Astrocyte (in vitro differentiated cells and primary cell): ENCODE measurements at regions not wholly inside any gene's neighbourhood (a gene's known extent, or its start where the extent isn't known, plus 50 kb on each side); places are given as distances from the start of the nearest gene placed in this dataset.

ENCODE experiments used
- DNase-seq: peaks from one replicate; pipeline ENCODE4 v3.0.0-alpha.2; 2010; ENCODE audit warnings: low read depth
- FAIRE-seq: peaks from 2 replicates; lab custom pipeline; 2011; peaks lifted over from hg19 to GRCh38; lab: Jason Lieb, UNC
- H2AFZ ChIP-seq: 2 replicates; pipeline ENCODE4 v1.6.0; 2012; ENCODE audit warnings: low read depth, low read length, inconsistent platforms
- H3K27ac ChIP-seq: 2 replicates; pipeline ENCODE4 v1.5.1; 2011; ENCODE audit warnings: low read depth, low read length, inconsistent platforms
- H3K27me3 ChIP-seq: 2 replicates; pipeline ENCODE4 v1.6.0; 2011; ENCODE audit warnings: low read length, inconsistent platforms; ENCODE audit not compliant: insufficient read depth
- H3K36me3 ChIP-seq: 2 replicates; pipeline ENCODE4 v1.5.1; 2011; ENCODE audit warnings: low read length, inconsistent platforms; ENCODE audit not compliant: insufficient read depth
- H3K4me1 ChIP-seq: 2 replicates; pipeline ENCODE4 v1.5.1; 2011; ENCODE audit warnings: low read length, inconsistent platforms; ENCODE audit not compliant: insufficient read depth
- H3K4me2 ChIP-seq: 2 replicates; pipeline ENCODE4 v1.6.0; 2012; ENCODE audit warnings: low read length, inconsistent platforms
- H3K4me3 ChIP-seq: 2 replicates; pipeline ENCODE4 v1.5.1; 2011; ENCODE audit warnings: low read depth, mild to moderate bottlenecking, low read length, inconsistent platforms; ENCODE audit not compliant: insufficient read depth
- H3K79me2 ChIP-seq: 2 replicates; pipeline ENCODE4 v1.6.0; 2012; ENCODE audit warnings: mild to moderate bottlenecking, low read length, inconsistent platforms; ENCODE audit not compliant: insufficient read depth
- H3K9ac ChIP-seq: 2 replicates; pipeline ENCODE4 v1.6.0; 2012; ENCODE audit warnings: mild to moderate bottlenecking, low read length, inconsistent platforms
- H3K9me3 ChIP-seq: 2 replicates; pipeline ENCODE4 v1.5.1; 2012; ENCODE audit warnings: low read depth, mild to moderate bottlenecking, low read length, inconsistent platforms; ENCODE audit not compliant: insufficient read depth
- H4K20me1 ChIP-seq: 2 replicates; pipeline ENCODE4 v1.6.0; 2012; ENCODE audit warnings: low read length, inconsistent platforms; ENCODE audit not compliant: insufficient read depth
- H3K27ac Mint-ChIP-seq: one replicate; pipeline ENCODE4 v1.8.0; 2021; ENCODE audit warnings: mild to moderate bottlenecking, mixed read lengths; ENCODE audit not compliant: unreplicated experiment
- H3K27me3 Mint-ChIP-seq: one replicate; pipeline ENCODE4 v1.8.0; 2021; ENCODE audit warnings: low read depth, mixed read lengths; ENCODE audit not compliant: unreplicated experiment
- H3K36me3 Mint-ChIP-seq: one replicate; pipeline ENCODE4 v1.8.0; 2021; ENCODE audit warnings: low read depth, mixed read lengths; ENCODE audit not compliant: unreplicated experiment
- H3K4me1 Mint-ChIP-seq: one replicate; pipeline ENCODE4 v1.8.0; 2021; ENCODE audit warnings: low read depth, mixed read lengths; ENCODE audit not compliant: unreplicated experiment
- H3K4me3 Mint-ChIP-seq: one replicate; pipeline ENCODE4 v1.8.0; 2021; ENCODE audit warnings: mild to moderate bottlenecking, moderate library complexity, mixed read lengths; ENCODE audit not compliant: unreplicated experiment
- H3K9me3 Mint-ChIP-seq: one replicate; pipeline ENCODE4 v1.8.0; 2021; ENCODE audit warnings: mild to moderate bottlenecking, mixed read lengths; ENCODE audit not compliant: unreplicated experiment
- CTCF ChIP-seq: IDR thresholded peaks from 2 replicates; pipeline ENCODE4 v1.5.1; 2011; ENCODE audit warnings: low read depth, mild to moderate bottlenecking, inconsistent platforms, low read length, moderate library complexity; ENCODE audit not compliant: insufficient read depth
- EZH2 ChIP-seq: IDR thresholded peaks from 2 replicates; pipeline ENCODE4 v1.6.1; 2012; ENCODE audit warnings: mild to moderate bottlenecking, low read length, inconsistent platforms; ENCODE audit not compliant: insufficient read depth

- H4K20me1 ChIP-seq, result no peaks in the 10 kb centered on the region
- FAIRE-seq, result no peak
Observed at GRCh38 chr16:5551909-5552308, 454.3 kb upstream of the EEF2KMT start.

GRCh38 chr16:5549802-5550201, 452.2 kb upstream of the EEF2KMT start:
- H3K9me3 Mint-ChIP-seq, result peaks cover 5% of the 10 kb centered on the region
- H3K79me2 ChIP-seq, result no peaks in the 10 kb centered on the region
- FAIRE-seq (peak; percentile 49), DNase-seq (no peak)
- H2AFZ ChIP-seq, result no peak overlapping the region
- H3K27me3 Mint-ChIP-seq, result no peaks in the 10 kb centered on the region
- peaks cover 5% of the 10 kb centered on the region for H3K4me1 Mint-ChIP-seq
- no peak overlapping the region for H3K9ac ChIP-seq
- H3K36me3 Mint-ChIP-seq, result no peaks in the 10 kb centered on the region
- H3K36me3 ChIP-seq, result no peaks in the 10 kb centered on the region
- peaks cover 3% of the 10 kb centered on the region for H3K9me3 ChIP-seq
- no peaks in the 10 kb centered on the region for H4K20me1 ChIP-seq
- no peak overlapping the region for H3K27ac ChIP-seq
- H3K27ac Mint-ChIP-seq, result no peak overlapping the region
- H3K4me3 Mint-ChIP-seq, result no peak overlapping the region
- TF ChIP-seq EZH2, result no peak
- no peak for TF ChIP-seq CTCF
- no peak overlapping the region for H3K4me3 ChIP-seq
- no peaks in the 10 kb centered on the region for H3K27me3 ChIP-seq
- no peak overlapping the region for H3K4me2 ChIP-seq
- no peaks in the 10 kb centered on the region for H3K4me1 ChIP-seq

More at GRCh38 chr16:5551909-5552308, 454.3 kb upstream of the EEF2KMT start:
- Histone ChIP-seq H3K4me1 (no peaks in the 10 kb centered on the region), H3K9me3 (peaks cover 3% of the 10 kb centered on the region), H3K27ac (peak overlapping the region; percentile 31), H3K4me2 (no peak overlapping the region), H2AFZ (no peak overlapping the region), H3K36me3 (no peaks in the 10 kb centered on the region), H3K4me3 (no peak overlapping the region), H3K9ac (no peak overlapping the region), H3K79me2 (no peaks in the 10 kb centered on the region), H3K27me3 (no peaks in the 10 kb centered on the region)
- H3K27me3 Mint-ChIP-seq, result no peaks in the 10 kb centered on the region
- TF ChIP-seq CTCF (no peak), EZH2 (no peak)
- H3K27ac Mint-ChIP-seq, result no peak overlapping the region
- peaks cover 5% of the 10 kb centered on the region for H3K9me3 Mint-ChIP-seq
- H3K36me3 Mint-ChIP-seq, result no peaks in the 10 kb centered on the region
- peaks cover 5% of the 10 kb centered on the region for H3K4me1 Mint-ChIP-seq
- peak; percentile 31 for DNase-seq
- H3K4me3 Mint-ChIP-seq, result no peak overlapping the region

- H3K27me3 Mint-ChIP-seq, result no peaks in the 10 kb centered on the region
- Histone ChIP-seq H3K4me1 (no peaks in the 10 kb centered on the region), H2AFZ (no peak overlapping the region), H3K4me2 (no peak overlapping the region), H3K27me3 (no peaks in the 10 kb centered on the region), H3K9me3 (peaks cover 2% of the 10 kb centered on the region), H3K36me3 (no peaks in the 10 kb centered on the region), H3K4me3 (no peak overlapping the region), H3K79me2 (no peaks in the 10 kb centered on the region), H3K27ac (no peak overlapping the region), H4K20me1 (no peaks in the 10 kb centered on the region), H3K9ac (no peak overlapping the region)
- H3K27ac Mint-ChIP-seq, result no peak overlapping the region
- no peak for TF ChIP-seq CTCF
- no peak for TF ChIP-seq EZH2
- H3K4me1 Mint-ChIP-seq, result no peaks in the 10 kb centered on the region
- DNase-seq (no peak), FAIRE-seq (no peak)
- H3K9me3 Mint-ChIP-seq, result peaks cover 6% of the 10 kb centered on the region
- H3K36me3 Mint-ChIP-seq, result no peaks in the 10 kb centered on the region
- no peak overlapping the region for H3K4me3 Mint-ChIP-seq
Observed at GRCh38 chr16:5541356-5541755, 443.8 kb upstream of the EEF2KMT start.
